T-helper 17 cell (primary cell): ENCODE measurements at regions not wholly inside any gene's neighbourhood (a gene's known extent, or its start where the extent isn't known, plus 50 kb on each side); places are given as distances from the start of the nearest gene placed in this dataset.
"Not testable (repeated sequence)": the region's sequence is repeated elsewhere in the genome, so short reads cannot be mapped to it uniquely, and the experiment has no call there.

Experiments
- ATAC-seq: fragments of 150-1000 bp; cut with Tn5 transposase; 2 replicates; pipeline ENCODE4 v1.10.0; 2021; ENCODE audit warnings: mild to moderate bottlenecking, moderate library complexity
- DNase-seq, 3 donors: peaks; one replicate each; pipeline versions ENCODE4 v3.0.0 to v3.0.0-alpha.2; 2020 to 2021
- H3K9me3 ChIP-seq: one replicate; pipeline ENCODE4 v1.7.0; 2013; ENCODE audit warnings: low read length, mild to moderate bottlenecking; ENCODE audit not compliant: control insufficient read depth, poor library complexity, severe bottlenecking
- H3K27ac Mint-ChIP-seq: one replicate; pipeline ENCODE4 v1.8.0; 2022; ENCODE audit warnings: mild to moderate bottlenecking, moderate library complexity, mixed read lengths
- H3K27me3 Mint-ChIP-seq: one replicate; pipeline ENCODE4 v1.8.0; 2022; ENCODE audit warnings: mixed read lengths
- H3K36me3 Mint-ChIP-seq: one replicate; pipeline ENCODE4 v1.8.0; 2022; ENCODE audit warnings: low read depth, mixed read lengths
- H3K4me1 Mint-ChIP-seq: one replicate; pipeline ENCODE4 v1.8.0; 2022; ENCODE audit warnings: mild to moderate bottlenecking, mixed read lengths
- H3K4me3 Mint-ChIP-seq: one replicate; pipeline ENCODE4 v1.8.0; 2022; ENCODE audit warnings: mild to moderate bottlenecking, moderate library complexity, mixed read lengths

- no peak overlapping the region for H3K4me3 Mint-ChIP-seq
- H3K27me3 Mint-ChIP-seq, result no peaks in the 10 kb centered on the region
- ATAC-seq (no peak), DNase-seq (no peak)
- no peak overlapping the region for H3K27ac Mint-ChIP-seq
- H3K9me3 ChIP-seq, result no peaks in the 10 kb centered on the region
- H3K4me1 Mint-ChIP-seq, result no peaks in the 10 kb centered on the region
- no peaks in the 10 kb centered on the region for H3K36me3 Mint-ChIP-seq
These were observed 759.9 kb upstream of the SGO1 start for GRCh38 chr3:20945892-20946291.

GRCh38 chr3:20935791-20936190 lies 749.8 kb upstream of the SGO1 start:
- Mint-ChIP-seq H3K4me3 (no peak overlapping the region), H3K27me3 (no peaks in the 10 kb centered on the region), H3K36me3 (no peaks in the 10 kb centered on the region), H3K27ac (no peak overlapping the region), H3K4me1 (no peaks in the 10 kb centered on the region)
- ATAC-seq (no peak), DNase-seq (no peak)
- H3K9me3 ChIP-seq, result no peaks in the 10 kb centered on the region

GRCh38 chr3:20931834-20932233 lies 745.8 kb upstream of the SGO1 start:
- Mint-ChIP-seq H3K4me3 (no peak overlapping the region), H3K36me3 (no peaks in the 10 kb centered on the region), H3K27me3 (no peaks in the 10 kb centered on the region), H3K4me1 (no peaks in the 10 kb centered on the region), H3K27ac (no peak overlapping the region)
- H3K9me3 ChIP-seq, result no peaks in the 10 kb centered on the region
- DNase-seq (no peak), ATAC-seq (no peak)

GRCh38 chr3:20930034-20930433 lies 744.0 kb upstream of the SGO1 start:
- no peak for ATAC-seq
- Mint-ChIP-seq H3K4me3 (no peak overlapping the region), H3K27me3 (no peaks in the 10 kb centered on the region), H3K36me3 (no peaks in the 10 kb centered on the region), H3K27ac (no peak overlapping the region), H3K4me1 (no peaks in the 10 kb centered on the region)
- no peak for DNase-seq
- no peaks in the 10 kb centered on the region for H3K9me3 ChIP-seq

- no peaks in the 10 kb centered on the region for H3K27me3 Mint-ChIP-seq
- no peak for DNase-seq
- no peaks in the 10 kb centered on the region for H3K4me1 Mint-ChIP-seq
- no peak overlapping the region for H3K4me3 Mint-ChIP-seq
- no peaks in the 10 kb centered on the region for H3K9me3 ChIP-seq
- H3K36me3 Mint-ChIP-seq, result no peaks in the 10 kb centered on the region
- no peak overlapping the region for H3K27ac Mint-ChIP-seq
- no peak for ATAC-seq
These were observed 738.8 kb upstream of the SGO1 start for GRCh38 chr3:20924646-20925385.

- not testable (repeated sequence) for H3K27ac Mint-ChIP-seq, H3K4me3 Mint-ChIP-seq
These were observed 735.1 kb upstream of the SGO1 start for GRCh38 chr3:20921112-20921511.

GRCh38 chr3:20916951-20917606 lies 731.1 kb upstream of the SGO1 start:
- H3K4me3 Mint-ChIP-seq, result no peak overlapping the region
- H3K27me3 Mint-ChIP-seq, result no peaks in the 10 kb centered on the region
- H3K27ac Mint-ChIP-seq, result no peak overlapping the region
- no peak for DNase-seq
- no peak for ATAC-seq
- H3K36me3 Mint-ChIP-seq, result no peaks in the 10 kb centered on the region
- no peaks in the 10 kb centered on the region for H3K4me1 Mint-ChIP-seq
- H3K9me3 ChIP-seq, result no peaks in the 10 kb centered on the region

More at GRCh38 chr3:20921112-20921511, 735.1 kb upstream of the SGO1 start:
- ATAC-seq, H3K27me3 Mint-ChIP-seq, H3K4me1 Mint-ChIP-seq, H3K36me3 Mint-ChIP-seq, DNase-seq, H3K9me3 ChIP-seq: not testable (repeated sequence)

- no peaks in the 10 kb centered on the region for H3K4me1 Mint-ChIP-seq
- no peak for ATAC-seq
- no peak overlapping the region for H3K27ac Mint-ChIP-seq
These were observed 728.3 kb upstream of the SGO1 start for GRCh38 chr3:20914310-20914709.

GRCh38 chr3:20912406-20912805 lies 726.4 kb upstream of the SGO1 start:
- Mint-ChIP-seq H3K4me1 (no peaks in the 10 kb centered on the region), H3K36me3 (no peaks in the 10 kb centered on the region), H3K4me3 (no peak overlapping the region), H3K27ac (no peak overlapping the region), H3K27me3 (no peaks in the 10 kb centered on the region)
- H3K9me3 ChIP-seq, result no peaks in the 10 kb centered on the region
- DNase-seq (no peak), ATAC-seq (no peak)

More at GRCh38 chr3:20914310-20914709, 728.3 kb upstream of the SGO1 start:
- no peak for DNase-seq
- H3K4me3 Mint-ChIP-seq, result no peak overlapping the region
- no peaks in the 10 kb centered on the region for H3K27me3 Mint-ChIP-seq
- no peaks in the 10 kb centered on the region for H3K36me3 Mint-ChIP-seq
- H3K9me3 ChIP-seq, result no peaks in the 10 kb centered on the region

GRCh38 chr3:20909511-20909910 lies 723.5 kb upstream of the SGO1 start:
- Mint-ChIP-seq H3K27ac (no peak overlapping the region), H3K4me1 (no peaks in the 10 kb centered on the region), H3K27me3 (no peaks in the 10 kb centered on the region), H3K36me3 (no peaks in the 10 kb centered on the region), H3K4me3 (no peak overlapping the region)
- ATAC-seq, result no peak
- no peaks in the 10 kb centered on the region for H3K9me3 ChIP-seq
- DNase-seq, result no peak

- H3K27ac Mint-ChIP-seq, result no peak overlapping the region
- H3K4me1 Mint-ChIP-seq, result no peaks in the 10 kb centered on the region
- no peak overlapping the region for H3K4me3 Mint-ChIP-seq
- no peaks in the 10 kb centered on the region for H3K36me3 Mint-ChIP-seq
- H3K27me3 Mint-ChIP-seq, result no peaks in the 10 kb centered on the region
- H3K9me3 ChIP-seq, result no peaks in the 10 kb centered on the region
- no peak for DNase-seq
- ATAC-seq, result no peak
These were observed 719.3 kb upstream of the SGO1 start for GRCh38 chr3:20905210-20905805.

GRCh38 chr3:20904671-20905070 lies 718.7 kb upstream of the SGO1 start:
- Mint-ChIP-seq H3K27me3 (no peaks in the 10 kb centered on the region), H3K27ac (no peak overlapping the region), H3K4me3 (no peak overlapping the region), H3K36me3 (no peaks in the 10 kb centered on the region), H3K4me1 (no peaks in the 10 kb centered on the region)
- no peak for DNase-seq
- H3K9me3 ChIP-seq, result no peaks in the 10 kb centered on the region
- ATAC-seq, result no peak

- Mint-ChIP-seq H3K27me3 (no peaks in the 10 kb centered on the region), H3K4me3 (no peak overlapping the region), H3K36me3 (no peaks in the 10 kb centered on the region), H3K4me1 (no peaks in the 10 kb centered on the region), H3K27ac (no peak overlapping the region)
- no peak for DNase-seq
- no peaks in the 10 kb centered on the region for H3K9me3 ChIP-seq
- ATAC-seq, result no peak
These were observed 713.0 kb upstream of the SGO1 start for GRCh38 chr3:20898962-20899361.

- no peaks in the 10 kb centered on the region for H3K9me3 ChIP-seq
- Mint-ChIP-seq H3K4me3 (no peak overlapping the region), H3K27me3 (no peaks in the 10 kb centered on the region), H3K27ac (no peak overlapping the region), H3K4me1 (no peaks in the 10 kb centered on the region), H3K36me3 (no peaks in the 10 kb centered on the region)
- ATAC-seq (no peak), DNase-seq (no peak)
These were observed 704.1 kb upstream of the SGO1 start for GRCh38 chr3:20890111-20890519.
